Endothelial cell of umbilical vein (primary cell): ENCODE measurements at regions not wholly inside any gene's neighbourhood (a gene's known extent, or its start where the extent isn't known, plus 50 kb on each side); places are given as distances from the start of the nearest gene placed in this dataset.

Experiments used
- BruUV-seq: library from RNA; stranded (reverse); fragments of 400-500 nt; replicated peaks from 2 replicates; lab custom pipeline; 2021; lab: Mats Ljungman, UMichigan
- CTCF ChIA-PET: fragments of 300-600, 350-600 bp; sonication (Branson Sonifier 250); formaldehyde crosslinking; loops from one replicate; lab custom pipeline; 2021; ENCODE audit warnings: antibody characterized with exemption, inconsistent platforms; lab: Charles Lee
- POLR2A ChIA-PET: fragments of 300-600, 350-600 bp; sonication (Branson Sonifier 250); formaldehyde crosslinking; loops from one replicate; lab custom pipeline; 2021; ENCODE audit warnings: antibody characterized with exemption, inconsistent platforms; lab: Charles Lee
- DNase-seq: peaks from one replicate; pipeline ENCODE4 v3.0.0-alpha.2; 2011; ENCODE audit warnings: low read depth, low spot score
- FAIRE-seq: peaks from 2 replicates; lab custom pipeline; 2011; peaks lifted over from hg19 to GRCh38; lab: Jason Lieb, UNC
- H2AFZ ChIP-seq: 2 replicates; pipeline ENCODE4 v1.6.0; 2012; ENCODE audit warnings: low read depth, low read length, control low read depth, inconsistent platforms
- H3K27ac ChIP-seq: 2 replicates; pipeline ENCODE4 v1.5.1; 2011; ENCODE audit warnings: low read depth, mild to moderate bottlenecking, control low read depth, low read length, moderate library complexity; ENCODE audit not compliant: insufficient read depth
- H3K27me3 ChIP-seq, 2 experiments: 2 replicates each; pipeline versions ENCODE4 v1.6.0 to v1.6.1; 2011; ENCODE audit warnings: low read length in 2 of 2, mixed read lengths in 1 of 2; ENCODE audit not compliant: control insufficient read depth in 2 of 2, insufficient read depth in 2 of 2
- H3K36me3 ChIP-seq, 2 experiments: 2 replicates in 1 of 2; 3 replicates in 1 of 2; pipeline ENCODE4 v1.5.1; 2011; ENCODE audit warnings: low read length in 2 of 2, mild to moderate bottlenecking in 1 of 2, moderate library complexity in 1 of 2; ENCODE audit not compliant: control insufficient read depth in 2 of 2, insufficient read depth in 2 of 2; ENCODE audit errors: extremely low read depth in 1 of 2
- H3K4me1 ChIP-seq: 3 replicates; pipeline ENCODE4 v1.5.1; 2011; ENCODE audit warnings: mild to moderate bottlenecking, low read length; ENCODE audit not compliant: control insufficient read depth, insufficient read depth; ENCODE audit errors: extremely low read depth
- H3K4me2 ChIP-seq: 2 replicates; pipeline ENCODE4 v1.6.1; 2011; ENCODE audit warnings: low read length, control low read depth, mixed read lengths; ENCODE audit not compliant: insufficient read depth
- H3K4me3 ChIP-seq, 3 experiments: fragments of 200-600 bp in 1 of 3; sonication (generic), shearing (Covaris generic) in 1 of 3; replicated peaks in 1 of 3; 2 replicates each; pipeline ENCODE4 v1.5.1; 2011 to 2016; ENCODE audit warnings: control low read depth in 3 of 3, low read length in 3 of 3, mild to moderate bottlenecking in 2 of 3, inconsistent platforms in 1 of 3, low read depth in 1 of 3, moderate library complexity in 1 of 3; ENCODE audit not compliant: insufficient read depth in 1 of 3
- H3K79me2 ChIP-seq: 2 replicates; pipeline ENCODE4 v1.6.0; 2012; ENCODE audit warnings: low read length, inconsistent platforms; ENCODE audit not compliant: control insufficient read depth, insufficient read depth
- H3K9ac ChIP-seq: replicated peaks from 2 replicates; pipeline ENCODE3; 2011; ENCODE audit warnings: low read length, control low read depth; ENCODE audit not compliant: insufficient read depth; ENCODE audit errors: extremely low read depth
- H3K9me1 ChIP-seq: replicated peaks from 3 replicates; pipeline ENCODE4 v1.6.0; 2011; ENCODE audit warnings: mild to moderate bottlenecking, low read length; ENCODE audit not compliant: control insufficient read depth, insufficient read depth; ENCODE audit errors: extremely low read depth
- H3K9me3 ChIP-seq: replicated peaks from 2 replicates; pipeline ENCODE4 v1.5.1; 2012; ENCODE audit warnings: low read length, inconsistent platforms; ENCODE audit not compliant: control insufficient read depth, insufficient read depth
- H4K20me1 ChIP-seq: replicated peaks from 2 replicates; pipeline ENCODE3; 2011; ENCODE audit warnings: mild to moderate bottlenecking, low read length; ENCODE audit not compliant: control insufficient read depth, insufficient read depth; ENCODE audit errors: extremely low read depth
- EZH2 ChIP-seq: IDR thresholded peaks from 2 replicates; pipeline ENCODE4 v1.6.1; 2012; ENCODE audit warnings: borderline replicate concordance, low read depth, mild to moderate bottlenecking, moderate library complexity, low read length, inconsistent platforms; ENCODE audit not compliant: severe bottlenecking
- FOS ChIP-seq: IDR thresholded peaks from 2 replicates; pipeline ENCODE4 v1.6.1; 2011; ENCODE audit warnings: mild to moderate bottlenecking, low read length, moderate library complexity, borderline replicate concordance; ENCODE audit not compliant: insufficient read depth
- GATA2 ChIP-seq: IDR thresholded peaks from 2 replicates; pipeline ENCODE4 v1.7.0; 2011; ENCODE audit warnings: low read depth, mild to moderate bottlenecking, moderate library complexity, mixed read lengths, low read length; ENCODE audit not compliant: insufficient read length, insufficient read depth
- JUN ChIP-seq: IDR thresholded peaks from 2 replicates; pipeline ENCODE4 v1.6.1; 2011; ENCODE audit warnings: borderline replicate concordance, low read depth; ENCODE audit not compliant: insufficient read length, insufficient read depth
- MYC ChIP-seq: IDR thresholded peaks from one replicate; pipeline ENCODE4 v1.6.1; 2011; ENCODE audit warnings: mild to moderate bottlenecking, low read depth, low read length
- POLR2A ChIP-seq: IDR thresholded peaks from 2 replicates; pipeline ENCODE4 v1.6.1; 2012; ENCODE audit warnings: low read depth, mild to moderate bottlenecking, control low read depth, low read length
- POLR2AphosphoS5 ChIP-seq: IDR thresholded peaks from 2 replicates; pipeline ENCODE4 v1.6.1; 2012; ENCODE audit warnings: low read depth, mild to moderate bottlenecking, control low read depth, low read length, moderate library complexity; ENCODE audit not compliant: insufficient read depth
- dilution Hi-C: fragments of 300-500 bp; cut with MboI; formaldehyde crosslinking; loops from one replicate; pipeline ENCODE4 v1.15.0; 2019; ENCODE audit warnings: low sequenced_read_pairs; ENCODE audit not compliant: extremely low pct_ligation_motif_present
- intact Hi-C: fragments of 100-400 bp; cut with micrococcal nuclease; formaldehyde crosslinking; loops from one replicate; pipeline ENCODE4 v1.10.0; 2022
- TF ChIP-seq, protein P1 (sequence below), 2 donors: IDR thresholded peaks; 1 replicate in 1 of 2; 2 replicates in 1 of 2; pipeline ENCODE4 v1.5.1; 2011; ENCODE audit warnings: low read length in 2 of 2, mild to moderate bottlenecking in 2 of 2, moderate library complexity in 2 of 2, control low read depth in 1 of 2, inconsistent platforms in 1 of 2, low read depth in 1 of 2; ENCODE audit not compliant: insufficient read depth in 1 of 2; ENCODE audit errors: extremely low read depth in 1 of 2
- TF ChIP-seq, protein P2 (sequence below): IDR thresholded peaks from 2 replicates; pipeline ENCODE4 v1.6.1; 2011; ENCODE audit not compliant: insufficient read depth, insufficient read length

DNA sequence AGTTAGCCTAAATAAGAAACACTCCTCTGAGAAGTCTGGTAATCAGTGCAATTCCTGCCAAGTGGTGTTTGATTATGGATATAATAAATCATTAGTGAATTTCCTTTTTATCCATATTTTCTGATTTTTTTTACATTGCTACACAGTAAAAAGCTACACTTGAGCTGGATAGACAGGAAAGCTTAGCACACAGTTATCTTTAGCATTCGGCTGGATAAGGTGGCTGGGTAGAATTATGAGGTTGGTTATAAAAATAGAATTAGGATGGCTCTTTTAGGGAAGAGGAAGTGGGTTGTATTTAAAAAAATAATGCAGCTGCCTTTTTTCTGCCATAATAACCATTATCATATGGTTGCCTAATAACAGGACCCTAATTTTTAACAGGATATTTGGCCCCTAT is 460.6 kb downstream of the NAF1 start:
- intact Hi-C loops, result no loop called here
- dilution Hi-C loops, result no loop called here
- FAIRE-seq, result no peak
- ChIA-PET POLR2A (no interaction called here), CTCF (no interaction called here)
- Histone ChIP-seq H3K36me3 (no peaks in the 10 kb centered on the region), H4K20me1 (no peaks in the 10 kb centered on the region), H3K79me2 (no peaks in the 10 kb centered on the region), H3K4me3 (no peak overlapping the region), H3K9ac (no peak overlapping the region), H3K9me1 (no peaks in the 10 kb centered on the region), H3K27ac (no peak overlapping the region), H2AFZ (no peak overlapping the region), H3K4me2 (no peak overlapping the region), H3K9me3 (no peaks in the 10 kb centered on the region), H3K27me3 (no peaks in the 10 kb centered on the region), H3K4me1 (no peaks in the 10 kb centered on the region)
- no peak for DNase-seq
- TF ChIP-seq JUN (no peak), EZH2 (no peak), POLR2AphosphoS5 (no peak), POLR2A (no peak), MYC (no peak), GATA2 (no peak), FOS (no peak)
- TF ChIP-seq, protein P1, sequence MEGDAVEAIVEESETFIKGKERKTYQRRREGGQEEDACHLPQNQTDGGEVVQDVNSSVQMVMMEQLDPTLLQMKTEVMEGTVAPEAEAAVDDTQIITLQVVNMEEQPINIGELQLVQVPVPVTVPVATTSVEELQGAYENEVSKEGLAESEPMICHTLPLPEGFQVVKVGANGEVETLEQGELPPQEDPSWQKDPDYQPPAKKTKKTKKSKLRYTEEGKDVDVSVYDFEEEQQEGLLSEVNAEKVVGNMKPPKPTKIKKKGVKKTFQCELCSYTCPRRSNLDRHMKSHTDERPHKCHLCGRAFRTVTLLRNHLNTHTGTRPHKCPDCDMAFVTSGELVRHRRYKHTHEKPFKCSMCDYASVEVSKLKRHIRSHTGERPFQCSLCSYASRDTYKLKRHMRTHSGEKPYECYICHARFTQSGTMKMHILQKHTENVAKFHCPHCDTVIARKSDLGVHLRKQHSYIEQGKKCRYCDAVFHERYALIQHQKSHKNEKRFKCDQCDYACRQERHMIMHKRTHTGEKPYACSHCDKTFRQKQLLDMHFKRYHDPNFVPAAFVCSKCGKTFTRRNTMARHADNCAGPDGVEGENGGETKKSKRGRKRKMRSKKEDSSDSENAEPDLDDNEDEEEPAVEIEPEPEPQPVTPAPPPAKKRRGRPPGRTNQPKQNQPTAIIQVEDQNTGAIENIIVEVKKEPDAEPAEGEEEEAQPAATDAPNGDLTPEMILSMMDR (IDR thresholded peaks at IDR 0.05; ENCODE audit: extremely low read depth in 1 of 2, insufficient read depth in 1 of 2, low read depth in 1 of 2, low read length in 2 of 2), result no peak
- TF ChIP-seq, protein P2, sequence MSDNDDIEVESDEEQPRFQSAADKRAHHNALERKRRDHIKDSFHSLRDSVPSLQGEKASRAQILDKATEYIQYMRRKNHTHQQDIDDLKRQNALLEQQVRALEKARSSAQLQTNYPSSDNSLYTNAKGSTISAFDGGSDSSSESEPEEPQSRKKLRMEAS, result no peak
- no TSS peak for BruUV-seq
